ENCODE measurements at regions not wholly inside any gene's neighbourhood (a gene's known extent, or its start where the extent isn't known, plus 50 kb on each side); places are given as distances from the start of the nearest gene placed in this dataset.

- no peak for DNase-seq (ENCODE audit: low read depth, low spot score)
Measured at GRCh38 chr5:61784341-61784740, 452.3 kb downstream of the ZSWIM6 start.

GRCh38 chr5:61788548-61788947 lies 456.5 kb downstream of the ZSWIM6 start:
- peak; percentile 4 for DNase-seq (ENCODE audit: low read depth, low spot score)

- DNase-seq (ENCODE audit: low read depth, low spot score), result no peak
Measured at GRCh38 chr5:61790007-61790406, 457.9 kb downstream of the ZSWIM6 start.

GRCh38 chr5:61790678-61791077 lies 458.6 kb downstream of the ZSWIM6 start:
- peak; percentile 4 for DNase-seq (ENCODE audit: low read depth, low spot score)

DNA sequence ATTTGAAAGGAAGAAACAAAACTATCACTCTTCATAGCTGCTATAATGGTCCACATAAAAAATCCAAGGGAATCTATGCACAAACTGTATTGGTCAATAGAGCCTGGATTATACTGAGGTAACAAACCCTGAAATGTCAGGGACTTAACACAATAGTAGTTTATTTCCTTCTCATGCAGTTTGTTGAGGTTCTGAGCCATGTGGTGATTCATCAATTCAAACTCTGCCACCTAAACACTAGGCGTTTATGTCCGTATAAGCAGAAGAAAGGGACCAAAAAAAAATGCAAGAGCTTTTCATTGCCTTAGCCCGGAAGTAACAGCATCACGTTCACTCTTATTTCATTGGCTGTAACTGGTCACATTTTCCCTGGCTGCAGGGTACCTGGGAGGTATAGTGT lies 464.7 kb downstream of the ZSWIM6 start:
- no peak for DNase-seq (ENCODE audit: low read depth, low spot score)

DNA sequence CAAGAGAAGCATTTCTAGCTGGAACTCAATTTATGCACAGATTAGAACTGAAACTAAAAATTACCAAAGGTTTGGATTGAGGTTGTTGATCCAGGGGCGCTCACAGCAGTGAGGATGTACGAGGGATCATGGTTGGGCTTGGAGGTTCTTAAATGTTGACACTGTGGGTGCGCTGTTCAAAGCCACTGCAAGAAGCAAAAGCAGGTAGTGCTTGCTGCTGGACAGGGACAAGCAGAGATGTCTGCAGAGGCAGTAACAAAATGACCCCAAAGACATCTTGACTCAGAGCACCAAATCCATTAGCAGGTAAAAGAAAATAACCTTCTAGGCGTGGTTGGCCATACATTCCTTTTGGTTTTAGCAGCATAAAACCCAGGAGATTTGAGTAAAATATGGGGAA lies 468.4 kb downstream of the ZSWIM6 start:
- peak; percentile 5 for DNase-seq (ENCODE audit: low read depth, low spot score)

- no peak for DNase-seq (ENCODE audit: low read depth, low spot score)
Measured at GRCh38 chr5:61801174-61801573, 469.1 kb downstream of the ZSWIM6 start.

DNA sequence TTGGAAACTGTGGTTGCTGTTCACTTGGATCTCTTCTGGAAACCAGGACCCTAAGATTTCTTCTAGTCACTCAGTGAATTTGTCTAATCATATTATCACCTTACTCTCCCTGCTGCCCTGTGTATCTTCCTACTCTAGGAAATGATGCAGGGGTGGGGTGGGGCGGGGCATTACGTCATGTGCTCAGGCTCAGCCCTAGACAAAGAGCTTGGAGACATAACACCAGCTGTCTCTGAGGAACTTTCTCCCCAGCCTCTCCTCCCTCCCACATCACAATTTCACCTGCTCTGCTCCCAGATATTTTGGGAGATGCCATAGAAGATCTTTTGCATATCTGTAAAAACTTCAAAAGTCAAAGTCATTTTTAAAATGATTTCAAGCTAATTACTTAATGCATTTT lies 470.4 kb downstream of the ZSWIM6 start:
- DNase-seq (ENCODE audit: low read depth, low spot score), result no peak

- DNase-seq (ENCODE audit: low read depth, low spot score), result peak; percentile 4
Measured at GRCh38 chr5:61805101-61805500, 473.0 kb downstream of the ZSWIM6 start.

DNA sequence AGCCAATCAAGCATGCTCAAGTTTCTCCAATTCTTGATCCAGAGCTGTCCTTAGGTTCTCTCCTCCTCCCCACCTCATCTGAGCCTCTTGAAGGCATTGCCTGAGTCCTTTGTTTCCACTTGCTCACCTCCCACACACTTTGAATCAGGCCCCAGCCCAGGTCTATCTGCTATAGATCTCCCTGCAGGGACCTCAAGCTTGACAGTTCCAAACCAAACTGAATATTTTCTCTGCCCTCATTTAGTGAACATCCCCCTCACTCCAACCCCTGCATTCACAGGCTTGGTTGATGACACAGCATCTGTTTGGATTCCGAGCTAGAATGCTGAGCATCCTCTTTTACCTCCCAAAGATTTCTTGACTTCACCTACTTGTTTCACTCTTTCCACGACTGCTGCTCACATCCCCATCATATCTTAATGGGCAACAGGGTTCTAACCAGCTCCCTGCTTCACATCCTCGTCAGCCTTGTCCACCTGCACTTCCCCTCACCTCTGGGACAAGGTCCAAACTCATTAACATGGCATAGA lies 474.5 kb downstream of the ZSWIM6 start:
- no peak for DNase-seq (ENCODE audit: low read depth, low spot score)

DNA sequence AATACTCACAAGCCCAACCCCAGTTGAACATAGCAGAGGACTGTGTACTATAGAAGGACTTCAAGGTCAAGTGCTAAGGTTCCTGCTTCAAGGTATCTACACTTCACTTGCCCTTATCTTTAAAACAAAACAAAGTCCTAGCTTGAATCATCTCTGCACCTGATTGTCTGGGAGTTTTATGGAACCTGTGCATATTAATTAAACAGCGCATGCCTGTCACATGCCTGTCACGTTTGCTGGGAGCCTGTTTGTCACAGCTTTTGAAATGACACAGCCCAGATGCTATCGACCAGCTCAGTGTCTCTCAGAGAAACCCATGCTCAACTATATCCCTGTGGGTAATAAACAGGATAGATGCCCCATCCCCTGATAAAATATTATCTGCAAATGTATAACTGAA lies 476.0 kb downstream of the ZSWIM6 start:
- no peak for DNase-seq (ENCODE audit: low read depth, low spot score)

GRCh38 chr5:61808909-61809308 lies 476.9 kb downstream of the ZSWIM6 start:
- no peak for DNase-seq (ENCODE audit: low read depth, low spot score)

GRCh38 chr5:61809651-61810050 lies 477.6 kb downstream of the ZSWIM6 start:
- no peak for DNase-seq (ENCODE audit: low read depth, low spot score)

- DNase-seq (ENCODE audit: low read depth, low spot score), result no peak
Measured at GRCh38 chr5:61811052-61811451, 479.0 kb downstream of the ZSWIM6 start.

DNA sequence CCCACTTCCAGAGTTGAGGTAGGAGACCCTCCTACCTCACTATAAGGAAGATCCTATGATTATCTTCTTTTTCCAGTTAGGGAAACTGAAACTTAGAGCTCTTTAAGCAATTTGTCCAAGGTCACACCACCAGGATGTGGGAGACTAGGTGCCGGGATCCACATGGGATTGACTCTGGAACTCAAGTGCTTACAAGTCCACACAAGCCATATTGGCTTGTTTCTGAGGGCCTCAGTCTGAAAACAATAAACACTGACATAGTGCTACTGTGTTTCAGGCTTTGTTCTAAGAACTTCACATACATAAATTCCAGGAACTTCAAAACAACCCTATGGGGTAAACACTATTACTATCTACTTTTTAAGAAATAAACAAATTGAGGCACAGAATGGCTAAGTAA lies 481.3 kb downstream of the ZSWIM6 start:
- no peak for DNase-seq (ENCODE audit: low read depth, low spot score)

- no peak for DNase-seq (ENCODE audit: low read depth, low spot score)
Measured at GRCh38 chr5:61815339-61815738, 483.3 kb downstream of the ZSWIM6 start.

DNA sequence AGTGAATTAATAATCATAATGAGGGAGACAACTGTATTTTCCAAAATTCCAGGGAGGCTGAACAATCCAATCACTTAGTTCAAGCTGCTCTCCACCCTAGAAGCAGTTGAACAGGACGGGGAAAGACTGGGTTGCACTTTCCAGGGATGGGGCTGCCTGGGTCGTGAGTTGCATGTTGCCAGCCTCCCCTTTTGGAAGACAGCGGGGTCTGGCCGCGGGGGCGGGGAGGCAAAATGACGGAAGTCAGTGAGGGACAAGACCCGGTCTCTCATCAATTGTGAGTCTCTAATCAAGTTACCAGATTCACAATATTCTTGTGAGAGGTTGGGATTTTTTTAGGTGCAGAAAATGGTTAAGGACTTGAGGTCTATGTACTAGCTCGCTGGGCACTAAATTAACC lies 484.1 kb downstream of the ZSWIM6 start:
- DNase-seq (ENCODE audit: low read depth, low spot score), result no peak

- DNase-seq (ENCODE audit: low read depth, low spot score), result no peak
Measured at GRCh38 chr5:61816585-61817450, 484.8 kb downstream of the ZSWIM6 start.

DNA sequence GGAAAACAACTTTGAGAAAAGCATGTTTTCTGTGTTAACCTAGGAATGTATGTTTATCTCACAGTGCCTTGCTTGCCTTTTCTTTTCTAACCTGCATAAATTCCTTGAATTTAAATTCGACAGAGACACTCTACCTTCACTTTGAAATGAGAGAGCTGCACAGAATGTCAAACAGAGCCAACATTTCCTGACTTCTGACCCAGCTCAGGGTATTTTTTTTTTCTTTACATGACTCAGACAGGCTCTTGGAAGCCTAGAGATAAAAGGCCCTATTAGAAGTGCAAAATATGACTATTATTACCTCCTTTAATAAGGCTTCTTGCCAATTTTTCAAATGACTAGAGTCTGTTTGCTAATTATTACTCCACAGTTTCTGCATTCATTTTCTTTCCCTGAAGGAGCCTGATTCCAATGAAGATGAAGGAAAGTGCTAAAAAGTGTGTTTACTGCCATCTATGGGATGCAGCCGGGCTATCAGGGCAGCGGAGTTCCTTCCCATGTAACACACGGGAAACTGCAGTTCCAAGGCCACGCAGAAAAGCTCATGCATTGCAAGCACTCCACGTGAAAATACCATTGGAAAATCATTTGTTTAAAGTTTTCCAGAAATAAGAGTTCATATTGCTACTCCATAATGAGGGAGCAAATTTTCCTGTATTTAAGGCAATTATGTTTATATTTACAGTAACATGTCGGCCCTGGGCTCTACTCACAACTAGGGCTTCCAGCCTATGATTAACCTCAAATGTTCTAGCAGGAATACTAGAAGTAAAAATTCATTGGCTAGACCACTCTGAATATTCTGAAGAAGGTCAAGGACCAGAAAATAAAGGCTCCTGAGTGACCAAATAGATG lies 485.6 kb downstream of the ZSWIM6 start:
- peak; percentile 36 for DNase-seq (ENCODE audit: low read depth, low spot score)

GRCh38 chr5:61820836-61821235 lies 485.2 kb upstream of the KIF2A start:
- no peak for DNase-seq (ENCODE audit: low read depth, low spot score)

GRCh38 chr5:61821561-61821960 lies 484.4 kb upstream of the KIF2A start:
- DNase-seq (ENCODE audit: low read depth, low spot score), result no peak

- DNase-seq (ENCODE audit: low read depth, low spot score), result no peak
Measured at GRCh38 chr5:61822584-61822983, 483.4 kb upstream of the KIF2A start.

- DNase-seq (ENCODE audit: low read depth, low spot score), result no peak
Measured at GRCh38 chr5:61823065-61823464, 482.9 kb upstream of the KIF2A start.
